HuH-7.5 (cell line): ENCODE measurements at regions not wholly inside any gene's neighbourhood (a gene's known extent, or its start where the extent isn't known, plus 50 kb on each side); places are given as distances from the start of the nearest gene placed in this dataset.

Experiments
- DNase-seq: peaks from one replicate; pipeline ENCODE4 v3.0.0; 2011; ENCODE audit warnings: low spot score

GRCh38 chr2:155281907-155282306 is 583.4 kb downstream of the KCNJ3 start:
- DNase-seq: no peak

- no peak for DNase-seq
These were observed 574.8 kb downstream of the KCNJ3 start for GRCh38 chr2:155273323-155273722.

- no peak for DNase-seq
These were observed 568.1 kb downstream of the KCNJ3 start for GRCh38 chr2:155266583-155266982.

- DNase-seq: no peak
These were observed 567.6 kb downstream of the KCNJ3 start for GRCh38 chr2:155266109-155266508.

- no peak for DNase-seq
These were observed 558.3 kb downstream of the KCNJ3 start for GRCh38 chr2:155256803-155257202.

DNA sequence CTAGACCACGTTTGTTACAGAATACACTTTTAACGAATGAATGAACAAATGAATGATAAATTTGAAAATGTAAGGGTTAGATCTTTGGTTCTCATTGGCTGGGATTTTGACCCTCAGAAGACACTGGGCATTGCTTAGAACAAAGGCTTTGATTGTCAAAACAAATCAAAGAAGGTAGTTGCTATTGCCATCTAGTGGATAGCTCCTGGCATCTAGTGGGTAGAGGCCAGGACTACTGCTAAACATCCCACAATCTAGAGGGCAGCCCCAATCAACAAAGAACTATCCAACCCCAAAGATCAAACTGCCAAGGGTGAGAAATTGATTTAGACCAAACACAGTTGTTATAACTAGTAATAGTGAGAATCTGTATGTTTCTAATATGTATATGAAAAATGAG is 552.3 kb downstream of the KCNJ3 start:
- DNase-seq: peak; percentile 12

- DNase-seq: no peak
These were observed 541.7 kb downstream of the KCNJ3 start for GRCh38 chr2:155240176-155240575.

DNA sequence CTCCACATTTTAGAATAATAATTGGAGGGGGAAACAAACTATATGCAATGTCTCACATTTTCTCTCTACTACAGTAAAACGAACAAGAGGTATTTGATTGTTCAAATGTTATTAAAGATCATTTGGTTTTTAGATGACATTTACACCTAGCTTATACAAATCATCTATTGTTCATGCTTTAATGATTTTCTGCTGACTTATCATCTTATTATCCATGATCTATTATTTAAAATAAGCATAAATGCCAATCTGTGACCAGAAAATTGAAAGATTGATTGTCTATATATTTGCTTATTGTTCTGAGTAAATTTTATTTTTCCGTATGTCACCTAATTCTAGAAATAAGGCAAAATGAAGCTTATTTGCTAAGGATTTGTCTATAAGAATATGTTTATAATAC is 537.2 kb downstream of the KCNJ3 start:
- DNase-seq: no peak

DNA sequence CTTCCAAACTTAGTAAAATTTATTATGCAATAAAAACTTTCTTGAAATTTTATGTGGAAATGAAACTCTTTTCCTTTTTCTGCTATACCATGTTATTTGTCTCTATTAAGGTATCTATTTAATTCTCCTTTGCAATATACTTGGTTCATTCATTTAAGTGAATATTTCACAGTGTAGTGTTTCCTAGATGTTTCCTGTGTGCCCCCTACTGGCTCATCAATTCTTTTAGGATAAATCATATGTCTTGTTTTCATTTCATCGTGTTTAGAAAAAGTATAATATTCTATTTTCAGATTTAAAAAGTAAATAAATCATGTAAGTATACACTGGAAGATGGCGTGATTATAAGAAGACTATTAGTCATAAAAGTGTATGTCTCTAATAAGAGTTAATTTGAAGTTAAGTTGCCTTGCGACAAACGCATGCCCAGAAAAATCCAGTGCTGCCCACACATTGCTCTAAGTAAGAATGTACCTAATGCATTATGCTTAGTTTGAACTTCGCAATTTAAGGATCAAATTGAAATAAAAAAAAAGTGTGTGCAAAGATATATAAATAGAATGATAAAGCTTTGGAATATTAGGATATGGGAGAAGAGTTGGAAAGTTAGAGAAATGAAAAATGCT is 525.4 kb downstream of the KCNJ3 start:
- DNase-seq: no peak

- DNase-seq: no peak
These were observed 520.5 kb downstream of the KCNJ3 start for GRCh38 chr2:155218945-155219344.

- no peak for DNase-seq
These were observed 519.9 kb downstream of the KCNJ3 start for GRCh38 chr2:155218292-155218924.

- DNase-seq: no peak
These were observed 516.7 kb downstream of the KCNJ3 start for GRCh38 chr2:155215037-155215707.

DNA sequence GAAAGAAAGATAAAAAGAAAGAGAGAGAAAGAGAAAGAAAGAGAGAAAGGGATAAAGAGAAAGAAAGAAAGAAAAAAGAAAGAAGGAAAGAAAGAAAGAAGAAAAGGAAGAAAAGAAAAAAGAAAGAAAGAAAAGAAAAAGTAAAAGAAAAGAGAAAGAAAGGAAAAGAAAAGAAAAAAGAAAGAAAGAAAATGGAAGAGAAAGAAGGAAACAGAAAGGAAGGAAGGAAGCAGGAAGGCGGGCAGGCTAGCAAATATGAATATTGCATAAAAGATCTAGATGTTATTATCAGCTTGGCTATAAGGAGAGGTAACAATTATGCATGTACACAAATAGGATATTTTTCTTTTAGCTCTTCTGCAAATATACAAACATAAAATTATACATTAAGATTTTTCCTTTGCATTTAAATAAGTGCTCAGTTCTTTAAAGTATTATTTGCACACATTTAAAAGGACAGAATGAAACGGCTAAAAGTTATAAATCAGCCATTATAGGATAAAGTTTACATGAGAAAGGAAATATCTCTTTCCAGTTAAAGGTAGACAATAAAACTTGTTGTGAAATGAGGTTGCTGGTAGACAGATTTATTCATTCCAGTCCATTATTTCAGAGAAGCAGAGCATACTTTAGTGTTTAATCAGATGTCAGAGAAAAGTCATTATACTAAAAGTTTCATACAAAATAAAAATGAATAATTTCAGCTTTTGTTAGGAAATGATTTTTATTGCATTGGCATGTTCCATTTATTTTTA is 511.4 kb downstream of the KCNJ3 start:
- no peak for DNase-seq

- DNase-seq: no peak
These were observed 504.7 kb downstream of the KCNJ3 start for GRCh38 chr2:155203178-155203577.

GRCh38 chr2:155200753-155201152 is 502.3 kb downstream of the KCNJ3 start:
- DNase-seq: no peak

DNA sequence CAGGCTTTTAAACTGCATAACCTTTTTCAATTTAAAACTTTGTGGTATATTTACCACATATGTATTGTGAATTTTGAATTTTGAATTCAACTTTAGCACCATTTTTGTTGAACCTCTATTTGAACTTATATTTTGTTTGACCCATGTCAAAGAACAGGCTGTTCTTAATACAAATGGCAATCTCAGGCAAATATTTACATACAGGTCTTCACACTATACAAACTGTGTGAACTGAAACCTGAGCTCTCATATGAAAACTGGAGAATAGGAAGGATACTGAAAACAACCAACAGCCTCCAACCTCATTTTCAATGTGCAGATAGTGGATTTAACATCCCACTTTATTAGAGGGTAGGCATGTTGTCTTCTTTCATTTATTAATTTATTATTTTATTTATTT is 491.8 kb downstream of the KCNJ3 start:
- no peak for DNase-seq

GRCh38 chr2:155178921-155179320 is 480.4 kb downstream of the KCNJ3 start:
- no peak for DNase-seq

DNA sequence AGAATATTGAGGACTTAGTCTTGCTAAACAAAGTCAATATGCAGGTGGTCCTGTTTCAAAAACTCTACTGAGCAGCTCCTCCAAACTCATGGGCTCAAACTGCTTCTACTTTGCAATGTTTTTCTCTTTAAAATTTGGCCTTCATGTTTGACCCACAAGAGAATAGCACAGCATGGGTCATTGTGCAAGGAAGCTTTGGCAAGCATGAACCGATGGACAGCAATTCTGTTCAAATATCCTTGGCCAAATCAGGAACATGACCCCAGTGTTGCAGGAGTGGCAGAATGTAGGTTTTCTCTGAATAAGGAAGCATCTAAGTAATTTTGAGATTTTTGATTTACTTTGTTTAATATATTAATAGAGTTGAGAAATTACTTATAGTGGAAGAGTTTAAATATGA is 477.9 kb downstream of the KCNJ3 start:
- peak; percentile 7 for DNase-seq

DNA sequence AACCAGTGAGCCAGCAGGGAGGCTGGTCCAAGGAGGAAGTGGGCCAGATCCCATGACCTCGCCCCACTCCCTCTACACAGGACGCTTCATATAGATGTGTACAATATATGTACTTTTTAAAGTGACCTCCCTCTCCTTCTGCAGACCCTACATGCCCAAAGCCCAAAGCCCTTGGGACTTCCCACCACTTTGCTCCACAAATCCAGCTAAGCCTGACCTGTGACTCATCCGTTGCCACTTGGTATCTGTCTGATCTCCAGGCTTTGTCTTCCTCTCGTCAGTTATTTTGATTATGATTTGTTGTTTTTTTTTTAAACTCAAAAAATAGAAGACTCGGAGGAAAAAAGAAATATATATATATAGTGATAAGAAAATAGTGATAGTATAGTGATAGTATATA is 470.8 kb downstream of the KCNJ3 start:
- DNase-seq: no peak

DNA sequence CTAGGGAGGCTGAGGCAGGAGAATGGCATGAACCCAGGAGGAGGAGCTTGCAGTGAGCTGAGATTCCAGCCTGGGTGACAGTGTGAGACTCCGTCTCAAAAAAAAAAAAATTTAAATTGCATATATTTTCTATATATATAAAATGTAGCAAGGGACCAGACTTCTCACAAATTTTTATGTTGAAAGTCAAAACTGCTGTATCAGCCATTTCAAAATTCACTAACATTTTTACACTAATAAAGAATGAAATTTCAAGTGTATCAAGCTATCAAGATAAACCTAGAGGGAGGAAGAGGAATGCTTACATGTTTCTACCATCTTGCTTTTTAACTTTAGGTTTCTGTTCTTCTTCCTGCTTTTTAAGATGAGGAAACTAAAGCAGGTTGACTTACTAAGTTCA is 464.0 kb downstream of the KCNJ3 start:
- DNase-seq: no peak

DNA sequence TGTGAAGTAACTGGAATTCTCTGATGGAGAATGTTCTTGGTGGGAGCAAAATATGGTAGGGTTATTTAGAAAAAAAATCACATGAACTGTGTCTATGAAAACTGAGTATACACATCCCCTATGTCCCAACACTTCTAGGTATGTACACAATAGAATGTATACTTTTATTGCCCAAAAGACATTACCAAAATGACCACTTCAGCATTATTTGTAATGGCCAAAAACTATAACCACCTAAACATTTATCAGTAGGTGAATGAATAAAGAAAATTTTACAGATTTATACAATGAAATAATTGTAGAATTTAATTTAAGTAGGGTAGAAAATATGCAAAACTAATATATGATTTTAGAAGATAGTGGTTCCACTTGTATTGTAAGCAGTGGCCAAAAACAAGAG is 462.8 kb downstream of the KCNJ3 start:
- DNase-seq: no peak

DNA sequence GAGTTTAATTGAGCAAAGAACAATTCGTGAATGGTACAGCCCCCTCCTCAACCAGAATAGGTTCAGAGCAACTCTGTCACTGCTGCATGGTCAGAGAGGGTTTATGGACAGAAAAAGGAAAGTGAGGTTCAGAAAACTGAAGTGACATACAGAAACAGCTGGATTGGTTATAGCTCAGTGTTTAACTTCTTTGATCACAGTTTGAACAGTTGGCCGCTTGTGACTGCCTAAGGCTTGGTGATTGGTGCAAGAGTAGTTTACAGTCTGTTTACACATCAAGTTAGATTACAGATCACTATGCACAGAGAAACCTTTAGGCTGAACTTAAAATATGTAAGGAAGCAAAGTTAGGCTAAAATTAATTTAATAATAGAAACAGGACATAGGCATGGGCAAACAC is 459.2 kb downstream of the KCNJ3 start:
- DNase-seq: no peak

DNA sequence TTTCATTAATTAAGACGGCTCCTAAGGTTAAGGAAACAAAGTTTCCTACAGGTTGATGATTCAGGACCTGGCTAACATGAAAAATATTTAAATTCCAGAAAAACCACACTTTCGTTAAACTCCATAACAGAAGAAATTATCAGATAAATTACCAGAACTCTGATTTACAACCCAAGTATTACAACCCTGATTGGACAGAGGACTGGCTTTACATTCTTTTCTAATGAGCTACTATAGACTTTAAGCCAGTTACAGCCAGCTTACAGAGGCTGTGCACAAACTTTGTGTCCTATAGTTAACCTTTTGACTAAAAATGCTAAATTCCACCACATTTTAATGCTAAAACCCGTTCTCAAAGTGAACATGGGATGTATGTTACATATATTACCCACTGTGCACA is 458.6 kb downstream of the KCNJ3 start:
- DNase-seq: no peak
